ENCODE measurements at regions not wholly inside any gene's neighbourhood (a gene's known extent, or its start where the extent isn't known, plus 50 kb on each side); places are given as distances from the start of the nearest gene placed in this dataset.
"Not testable (repeated sequence)": the region's sequence is repeated elsewhere in the genome, so short reads cannot be mapped to it uniquely, and the experiment has no call there.

GRCh38 chr1:213417225-213417820, 366.3 kb downstream of the RPS6KC1 start:
- DNase-seq (ENCODE audit: low read depth in 2 of 2) = no peak

- no peak for DNase-seq (ENCODE audit: low read depth in 2 of 2)
Observed at GRCh38 chr1:213417846-213418245, 366.8 kb downstream of the RPS6KC1 start.

GRCh38 chr1:213418268-213419071, 367.4 kb downstream of the RPS6KC1 start:
- DNase-seq (ENCODE audit: low read depth in 2 of 2) = no peak

- DNase-seq (ENCODE audit: low read depth in 2 of 2) = no peak
Observed at GRCh38 chr1:213419401-213420030, 368.5 kb downstream of the RPS6KC1 start.

- DNase-seq (ENCODE audit: low read depth in 2 of 2) = not testable (repeated sequence)
Observed at GRCh38 chr1:213421178-213421577, 370.1 kb downstream of the RPS6KC1 start.

GRCh38 chr1:213423041-213423440, 372.0 kb downstream of the RPS6KC1 start:
- DNase-seq (ENCODE audit: low read depth in 2 of 2) = no peak

GRCh38 chr1:213423605-213424004, 372.6 kb downstream of the RPS6KC1 start:
- DNase-seq (ENCODE audit: low read depth in 2 of 2) = no peak

GRCh38 chr1:213425376-213426030, 374.5 kb downstream of the RPS6KC1 start:
- DNase-seq (ENCODE audit: low read depth in 2 of 2) = no peak

GRCh38 chr1:213429642-213430041, 378.6 kb downstream of the RPS6KC1 start:
- DNase-seq (ENCODE audit: low read depth in 2 of 2) = no peak

- no peak for DNase-seq (ENCODE audit: low read depth in 2 of 2)
Observed at GRCh38 chr1:213435715-213436114, 384.7 kb downstream of the RPS6KC1 start.

GRCh38 chr1:213438339-213438738, 387.3 kb downstream of the RPS6KC1 start:
- no peak for DNase-seq (ENCODE audit: low read depth in 2 of 2)

GRCh38 chr1:213439703-213440102, 388.7 kb downstream of the RPS6KC1 start:
- DNase-seq (ENCODE audit: low read depth in 2 of 2) = no peak

- DNase-seq (ENCODE audit: low read depth in 2 of 2) = no peak
Observed at GRCh38 chr1:213440766-213441165, 389.7 kb downstream of the RPS6KC1 start.

GRCh38 chr1:213443415-213443814, 392.4 kb downstream of the RPS6KC1 start:
- DNase-seq (ENCODE audit: low read depth in 2 of 2) = no peak

- DNase-seq (ENCODE audit: low read depth in 2 of 2) = no peak
Observed at GRCh38 chr1:213444224-213444623, 393.2 kb downstream of the RPS6KC1 start.

GRCh38 chr1:213446496-213446895, 395.5 kb downstream of the RPS6KC1 start:
- DNase-seq (ENCODE audit: low read depth in 2 of 2) = no peak

GRCh38 chr1:213448360-213448759, 397.3 kb downstream of the RPS6KC1 start:
- no peak for DNase-seq (ENCODE audit: low read depth in 2 of 2)

GRCh38 chr1:213448776-213449175, 397.7 kb downstream of the RPS6KC1 start:
- DNase-seq (ENCODE audit: low read depth in 2 of 2) = no peak

- DNase-seq (ENCODE audit: low read depth in 2 of 2) = no peak
Observed at GRCh38 chr1:213452501-213452900, 401.5 kb downstream of the RPS6KC1 start.

GRCh38 chr1:213457186-213457585, 406.1 kb downstream of the RPS6KC1 start:
- DNase-seq (ENCODE audit: low read depth in 2 of 2) = no peak

- DNase-seq (ENCODE audit: low read depth in 2 of 2) = no peak
Observed at GRCh38 chr1:213457733-213458132, 406.7 kb downstream of the RPS6KC1 start.

GRCh38 chr1:213462374-213462773, 411.3 kb downstream of the RPS6KC1 start:
- not testable (repeated sequence) for DNase-seq (ENCODE audit: low read depth in 2 of 2)
